T1000 (cell line): ENCODE measurements at regions not wholly inside any gene's neighbourhood (a gene's known extent, or its start where the extent isn't known, plus 50 kb on each side); places are given as distances from the start of the nearest gene placed in this dataset.

Experiments
- DNase-seq: peaks from one replicate; lab custom pipeline; 2025; ENCODE audit warnings: mixed read lengths; lab: John Stamatoyannopoulos, UW

GRCh38 chr16:5850632-5851392, 753.2 kb upstream of the EEF2KMT start:
- DNase-seq: no peak

GRCh38 chr16:5845046-5845445, 747.5 kb upstream of the EEF2KMT start:
- no peak for DNase-seq

- no peak for DNase-seq
These were observed 744.4 kb upstream of the EEF2KMT start for GRCh38 chr16:5841974-5842373.

- DNase-seq: no peak
These were observed 741.1 kb upstream of the EEF2KMT start for GRCh38 chr16:5838725-5839124.

DNA sequence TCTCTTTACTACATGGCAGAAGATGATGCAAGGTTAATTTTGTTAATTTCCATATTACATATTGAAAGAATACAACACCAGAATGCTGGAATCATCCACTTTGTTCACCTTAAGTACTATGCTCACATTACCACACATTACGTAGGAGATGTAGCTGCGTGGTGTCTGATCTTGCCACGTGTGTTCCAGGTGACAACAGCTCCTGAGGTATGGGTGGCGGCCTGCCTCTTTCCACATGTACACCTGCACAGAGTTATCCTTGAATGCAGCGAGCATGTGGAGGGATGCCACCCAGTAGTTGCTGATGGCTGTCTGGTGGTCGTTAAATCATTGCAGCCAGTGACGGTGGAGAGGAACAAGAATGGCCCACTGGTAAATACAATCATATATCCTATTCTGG, 740.5 kb upstream of the EEF2KMT start:
- no peak for DNase-seq

DNA sequence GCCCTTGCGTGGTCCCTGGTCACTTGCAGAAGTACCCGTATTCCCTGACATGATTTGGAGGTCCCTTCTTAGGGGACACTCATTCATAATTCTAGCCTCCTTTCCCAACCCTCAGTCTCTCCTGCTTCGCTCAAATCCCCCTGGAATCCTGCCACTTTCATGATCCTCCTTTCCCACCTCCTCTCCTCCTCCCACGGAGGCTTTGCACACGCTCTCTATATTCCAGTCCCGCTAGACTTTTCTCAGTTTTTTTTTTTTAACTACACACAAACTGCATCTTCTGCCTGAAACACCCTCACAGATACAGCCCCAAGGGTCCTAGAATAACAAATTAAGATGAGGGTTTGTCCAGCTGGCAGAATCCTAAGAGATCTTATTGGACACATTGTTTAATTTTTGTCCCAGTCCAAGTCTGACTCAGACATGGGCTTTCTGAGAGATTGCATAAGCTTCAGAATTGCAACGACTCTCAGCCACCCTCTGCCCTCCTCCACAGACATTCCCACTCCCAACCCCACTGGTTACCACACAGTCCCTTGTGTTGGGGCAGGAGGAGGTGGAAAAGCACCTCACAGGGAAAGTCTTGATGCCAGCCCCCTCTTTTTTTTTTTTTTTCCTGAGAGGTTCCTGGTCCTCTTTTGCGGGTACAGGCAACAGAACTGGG, 739.5 kb upstream of the EEF2KMT start:
- DNase-seq: no peak

GRCh38 chr16:5835876-5836275, 738.3 kb upstream of the EEF2KMT start:
- no peak for DNase-seq

- DNase-seq: no peak
These were observed 728.7 kb upstream of the EEF2KMT start for GRCh38 chr16:5826332-5826731.

- no peak for DNase-seq
These were observed 722.9 kb upstream of the EEF2KMT start for GRCh38 chr16:5820472-5820871.

DNA sequence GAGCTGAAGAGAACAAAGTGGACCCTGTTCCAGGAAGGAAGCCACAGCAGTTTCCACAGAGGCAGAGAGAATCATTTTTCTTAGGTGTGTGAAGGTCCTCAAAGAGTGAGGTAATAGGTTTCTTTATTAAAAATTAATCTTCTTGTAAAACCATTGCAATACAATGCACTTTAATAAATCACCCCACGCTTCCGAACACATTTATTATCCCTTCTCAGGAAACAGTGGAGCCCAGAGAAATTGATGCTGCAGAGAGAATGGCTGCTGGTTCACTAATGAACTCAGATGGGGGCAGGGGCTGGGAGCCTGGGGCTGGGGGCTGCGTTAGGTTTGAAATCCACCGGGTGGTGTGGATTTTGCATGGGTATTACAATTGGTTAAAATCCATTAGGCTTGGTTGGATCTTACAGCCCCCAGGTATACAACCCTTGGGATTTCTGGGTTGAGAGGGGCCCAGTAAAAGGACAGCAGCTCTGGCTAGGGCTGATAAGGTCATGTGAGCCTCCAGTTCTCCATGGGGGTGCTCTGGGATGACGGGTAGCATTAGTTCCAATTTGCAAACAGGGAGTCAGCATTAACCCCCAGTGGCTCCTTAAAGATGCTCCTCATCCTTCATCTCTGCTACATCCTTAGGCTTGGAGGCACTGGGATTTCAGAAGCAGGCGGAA, 718.1 kb upstream of the EEF2KMT start:
- DNase-seq: no peak

GRCh38 chr16:5801396-5801795, 703.8 kb upstream of the EEF2KMT start:
- DNase-seq: no peak

DNA sequence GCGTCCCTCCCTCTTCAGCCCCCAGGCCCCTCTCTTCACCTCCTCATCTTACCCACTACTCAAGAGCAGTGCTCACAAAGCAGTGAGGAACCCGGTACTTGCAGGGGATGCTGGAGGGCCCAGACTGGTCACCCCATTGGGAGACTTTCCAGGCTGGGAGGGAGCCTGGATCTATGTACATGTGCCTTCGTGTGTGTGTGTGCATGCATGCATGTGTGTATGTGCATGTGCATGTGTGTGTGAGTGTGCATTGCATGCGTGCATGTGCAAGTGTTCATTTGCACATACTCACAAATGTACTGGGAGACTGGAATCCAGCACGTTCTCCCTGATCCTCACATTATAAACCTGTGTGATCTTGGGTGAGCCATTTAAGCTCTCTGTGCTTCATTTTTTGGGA, 696.0 kb upstream of the EEF2KMT start:
- no peak for DNase-seq

GRCh38 chr16:5791011-5791657, 693.5 kb upstream of the EEF2KMT start:
- no peak for DNase-seq

- no peak for DNase-seq
These were observed 692.9 kb upstream of the EEF2KMT start for GRCh38 chr16:5790512-5790911.

GRCh38 chr16:5789033-5789432, 691.4 kb upstream of the EEF2KMT start:
- DNase-seq: no peak

- no peak for DNase-seq
These were observed 683.8 kb upstream of the EEF2KMT start for GRCh38 chr16:5781436-5781835.

GRCh38 chr16:5776876-5777275, 679.3 kb upstream of the EEF2KMT start:
- DNase-seq: no peak

GRCh38 chr16:5775916-5776315, 678.3 kb upstream of the EEF2KMT start:
- DNase-seq: no peak

DNA sequence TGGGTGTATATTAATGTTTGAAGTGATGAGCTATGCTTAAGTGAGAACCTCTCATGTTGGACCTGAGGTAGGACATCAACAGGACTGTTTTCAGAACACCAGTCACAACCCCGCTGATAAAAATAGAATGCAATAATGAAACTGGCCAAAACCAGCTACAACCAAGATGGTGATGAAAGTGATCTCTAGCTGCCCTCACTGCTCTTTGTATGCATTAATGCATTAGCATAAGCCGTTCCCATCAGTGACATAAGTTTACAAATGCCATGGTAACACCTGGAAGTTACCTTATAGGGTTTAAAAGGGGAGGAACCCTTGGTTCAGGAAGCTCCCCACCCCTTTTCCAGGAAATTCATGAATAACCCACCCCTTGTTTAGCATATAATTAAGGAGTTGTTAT, 672.5 kb upstream of the EEF2KMT start:
- no peak for DNase-seq

DNA sequence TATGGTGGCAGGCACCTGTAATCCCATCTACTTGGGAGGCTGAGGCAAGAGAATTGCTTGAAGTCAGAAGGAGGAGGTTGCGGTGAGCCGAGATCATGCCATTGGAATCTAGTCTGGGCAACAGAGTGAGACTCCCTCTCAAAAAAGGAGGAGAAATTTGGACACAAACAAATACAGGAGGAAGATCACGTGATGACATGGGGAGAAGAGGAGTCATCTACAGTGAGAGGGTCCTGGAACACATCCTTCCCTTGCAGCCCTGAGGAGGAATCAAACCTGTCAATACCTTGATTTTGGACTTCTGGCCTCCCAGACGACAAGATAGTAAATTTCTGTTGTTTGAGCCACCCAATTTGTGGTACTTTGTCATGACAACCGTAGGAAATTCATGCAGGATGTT, 671.9 kb upstream of the EEF2KMT start:
- no peak for DNase-seq

- no peak for DNase-seq
These were observed 670.9 kb upstream of the EEF2KMT start for GRCh38 chr16:5768445-5768844.

DNA sequence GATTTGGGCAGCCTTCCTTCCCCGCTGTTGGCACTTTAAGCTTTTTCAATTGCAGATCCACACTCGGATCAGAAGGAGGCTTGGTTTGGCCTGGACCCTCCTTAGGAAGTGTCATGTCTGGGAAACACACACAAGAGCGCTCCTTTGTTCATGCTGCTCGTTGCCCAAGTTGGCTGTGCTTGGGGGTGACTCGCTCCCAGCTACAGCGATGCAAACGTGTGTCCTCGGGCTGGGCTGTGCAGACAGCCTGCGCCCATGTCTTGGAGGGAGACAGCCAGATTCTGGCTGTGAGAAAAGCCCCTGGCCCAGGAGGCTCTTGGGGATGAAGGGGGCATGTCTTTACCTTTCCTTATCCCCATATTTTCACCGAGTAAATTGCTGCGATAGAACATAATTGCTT, 665.6 kb upstream of the EEF2KMT start:
- no peak for DNase-seq

GRCh38 chr16:5762362-5762761, 664.8 kb upstream of the EEF2KMT start:
- no peak for DNase-seq
